Neural cell (in vitro differentiated cells): ENCODE measurements at regions not wholly inside any gene's neighbourhood (a gene's known extent, or its start where the extent isn't known, plus 50 kb on each side); places are given as distances from the start of the nearest gene placed in this dataset.

Experiments used
- H2AFZ ChIP-seq: fragments of 200-600, 300-800 bp; sonication (generic), shearing (Covaris generic); 2 replicates; pipeline ENCODE4 v1.6.0; 2014; ENCODE audit warnings: low read depth, mild to moderate bottlenecking, antibody characterized with exemption, low read length, moderate library complexity
- H3F3A ChIP-seq: fragments of 200-600 bp; shearing (Covaris generic); 2 replicates; pipeline ENCODE4 v1.6.1; 2016; ENCODE audit warnings: mild to moderate bottlenecking, moderate library complexity, mixed read lengths, antibody characterized with exemption, low read length; ENCODE audit not compliant: insufficient read depth, poor library complexity, severe bottlenecking
- H3K27ac ChIP-seq: fragments of 200-600, 300-800 bp; sonication (generic), shearing (Covaris generic); 2 replicates; pipeline ENCODE4 v1.5.1; 2014; ENCODE audit warnings: mild to moderate bottlenecking, low read length, moderate library complexity
- H3K27me3 ChIP-seq: fragments of 300-800, 200-600 bp; sonication (generic), shearing (Covaris generic); 2 replicates; pipeline ENCODE4 v1.6.0; 2014; ENCODE audit warnings: mild to moderate bottlenecking, low read depth, low read length, moderate library complexity; ENCODE audit not compliant: insufficient read depth
- H3K36me3 ChIP-seq: fragments of 300-800, 200-600 bp; sonication (generic), shearing (Covaris generic); 2 replicates; pipeline ENCODE4 v1.5.1; 2014; ENCODE audit warnings: mild to moderate bottlenecking, antibody characterized with exemption, low read length, moderate library complexity; ENCODE audit not compliant: insufficient read depth
- H3K4me2 ChIP-seq: fragments of 300-800, 200-600 bp; sonication (generic), shearing (Covaris generic); 2 replicates; pipeline ENCODE4 v1.6.0; 2014; ENCODE audit warnings: mild to moderate bottlenecking, low read length
- H3K4me3 ChIP-seq: fragments of 300-800, 200-600 bp; sonication (generic), shearing (Covaris generic); 2 replicates; pipeline ENCODE4 v1.5.1; 2014; ENCODE audit warnings: mild to moderate bottlenecking, low read length, moderate library complexity
- H3K79me2 ChIP-seq: fragments of 200-600 bp; shearing (Covaris generic); replicated peaks from 2 replicates; pipeline ENCODE4 v1.6.0; 2014; ENCODE audit warnings: mild to moderate bottlenecking, low read length, moderate library complexity; ENCODE audit not compliant: insufficient read depth
- H3K9ac ChIP-seq: fragments of 300-800, 200-600 bp; sonication (generic), shearing (Covaris generic); 2 replicates; pipeline ENCODE4 v1.6.1; 2016; ENCODE audit warnings: mild to moderate bottlenecking, low read length, mixed read lengths
- H3K9me2 ChIP-seq: fragments of 200-600 bp; shearing (Covaris generic); 2 replicates; pipeline ENCODE4 v1.6.1; 2016; ENCODE audit warnings: mild to moderate bottlenecking, low read length, mixed read lengths; ENCODE audit not compliant: insufficient read depth
- H3K9me3 ChIP-seq: fragments of 200-600, 300-800 bp; sonication (generic), shearing (Covaris generic); 2 replicates; pipeline ENCODE4 v1.6.1; 2016; ENCODE audit warnings: mild to moderate bottlenecking, mixed run types, low read length, moderate library complexity, mixed read lengths
- H4K20me1 ChIP-seq: fragments of 200-600 bp; shearing (Covaris generic); 2 replicates; pipeline ENCODE4 v1.6.1; 2016; ENCODE audit warnings: mild to moderate bottlenecking, mixed run types; ENCODE audit not compliant: insufficient read depth
- EP300 ChIP-seq: fragments of 450-650 bp; conservative IDR thresholded peaks from 2 replicates; pipeline ENCODE4 v1.6.1; 2014; ENCODE audit warnings: antibody characterized with exemption, mild to moderate bottlenecking, moderate library complexity; ENCODE audit not compliant: poor library complexity, severe bottlenecking
- EZH2 ChIP-seq: fragments of 200-600, 300-800 bp; shearing (Covaris generic), sonication (generic); IDR thresholded peaks from 2 replicates; pipeline ENCODE4 v1.6.1; 2014; ENCODE audit warnings: antibody characterized with exemption, low read length, borderline replicate concordance, mild to moderate bottlenecking; ENCODE audit not compliant: insufficient read depth, poor library complexity, severe bottlenecking
- MXI1 ChIP-seq: fragments of 450-650 bp; conservative IDR thresholded peaks from 2 replicates; pipeline ENCODE4 v1.6.1; 2014; ENCODE audit warnings: antibody characterized with exemption, mild to moderate bottlenecking; ENCODE audit not compliant: poor library complexity, severe bottlenecking
- POLR2AphosphoS5 ChIP-seq: IDR thresholded peaks from 2 replicates; pipeline ENCODE4 v1.6.1; 2012
- RAD21 ChIP-seq: fragments of 450-650 bp; conservative IDR thresholded peaks from 2 replicates; pipeline ENCODE4 v1.6.1; 2014; ENCODE audit warnings: antibody characterized with exemption, mild to moderate bottlenecking, moderate library complexity
- SMC3 ChIP-seq: fragments of 450-650 bp; conservative IDR thresholded peaks from 2 replicates; pipeline ENCODE4 v1.6.1; 2014; ENCODE audit warnings: antibody characterized with exemption, mild to moderate bottlenecking, moderate library complexity; ENCODE audit not compliant: poor library complexity
- TAF1 ChIP-seq: IDR thresholded peaks from 2 replicates; pipeline ENCODE4 v1.6.1; 2012; ENCODE audit warnings: low read depth
- TF ChIP-seq, protein P1 (sequence below): fragments of 450-650 bp; IDR thresholded peaks from 2 replicates; pipeline ENCODE4 v1.5.1; 2014; ENCODE audit warnings: antibody characterized with exemption, mild to moderate bottlenecking, moderate library complexity; ENCODE audit not compliant: poor library complexity, severe bottlenecking
- TF ChIP-seq, protein P2 (sequence below): IDR thresholded peaks from 2 replicates; pipeline ENCODE4 v1.6.1; 2012; ENCODE audit warnings: borderline replicate concordance

GRCh38 chr4:20351360-20352162 is 99.9 kb downstream of the SLIT2 start:
- no peaks in the 10 kb centered on the region for H3K9me3 ChIP-seq
- H2AFZ ChIP-seq = no peak overlapping the region
- no peak overlapping the region for H3K9ac ChIP-seq
- peak overlapping the region; percentile 44 for H3K27ac ChIP-seq
- peaks cover 3% of the 10 kb centered on the region for H3K79me2 ChIP-seq
- H4K20me1 ChIP-seq = no peaks in the 10 kb centered on the region
- H3K4me2 ChIP-seq = peak overlapping the region; percentile 39
- no peaks in the 10 kb centered on the region for H3K9me2 ChIP-seq
- no peak for TF ChIP-seq EZH2
- TF ChIP-seq POLR2AphosphoS5 = peak; percentile 97
- TF ChIP-seq RAD21 = peak; percentile 36
- peak; percentile 100 for TF ChIP-seq EP300
- TF ChIP-seq MXI1 = peak; percentile 41
- TF ChIP-seq, protein P1, sequence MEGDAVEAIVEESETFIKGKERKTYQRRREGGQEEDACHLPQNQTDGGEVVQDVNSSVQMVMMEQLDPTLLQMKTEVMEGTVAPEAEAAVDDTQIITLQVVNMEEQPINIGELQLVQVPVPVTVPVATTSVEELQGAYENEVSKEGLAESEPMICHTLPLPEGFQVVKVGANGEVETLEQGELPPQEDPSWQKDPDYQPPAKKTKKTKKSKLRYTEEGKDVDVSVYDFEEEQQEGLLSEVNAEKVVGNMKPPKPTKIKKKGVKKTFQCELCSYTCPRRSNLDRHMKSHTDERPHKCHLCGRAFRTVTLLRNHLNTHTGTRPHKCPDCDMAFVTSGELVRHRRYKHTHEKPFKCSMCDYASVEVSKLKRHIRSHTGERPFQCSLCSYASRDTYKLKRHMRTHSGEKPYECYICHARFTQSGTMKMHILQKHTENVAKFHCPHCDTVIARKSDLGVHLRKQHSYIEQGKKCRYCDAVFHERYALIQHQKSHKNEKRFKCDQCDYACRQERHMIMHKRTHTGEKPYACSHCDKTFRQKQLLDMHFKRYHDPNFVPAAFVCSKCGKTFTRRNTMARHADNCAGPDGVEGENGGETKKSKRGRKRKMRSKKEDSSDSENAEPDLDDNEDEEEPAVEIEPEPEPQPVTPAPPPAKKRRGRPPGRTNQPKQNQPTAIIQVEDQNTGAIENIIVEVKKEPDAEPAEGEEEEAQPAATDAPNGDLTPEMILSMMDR = no peak
- no peak for TF ChIP-seq TAF1
- TF ChIP-seq, protein P2, sequence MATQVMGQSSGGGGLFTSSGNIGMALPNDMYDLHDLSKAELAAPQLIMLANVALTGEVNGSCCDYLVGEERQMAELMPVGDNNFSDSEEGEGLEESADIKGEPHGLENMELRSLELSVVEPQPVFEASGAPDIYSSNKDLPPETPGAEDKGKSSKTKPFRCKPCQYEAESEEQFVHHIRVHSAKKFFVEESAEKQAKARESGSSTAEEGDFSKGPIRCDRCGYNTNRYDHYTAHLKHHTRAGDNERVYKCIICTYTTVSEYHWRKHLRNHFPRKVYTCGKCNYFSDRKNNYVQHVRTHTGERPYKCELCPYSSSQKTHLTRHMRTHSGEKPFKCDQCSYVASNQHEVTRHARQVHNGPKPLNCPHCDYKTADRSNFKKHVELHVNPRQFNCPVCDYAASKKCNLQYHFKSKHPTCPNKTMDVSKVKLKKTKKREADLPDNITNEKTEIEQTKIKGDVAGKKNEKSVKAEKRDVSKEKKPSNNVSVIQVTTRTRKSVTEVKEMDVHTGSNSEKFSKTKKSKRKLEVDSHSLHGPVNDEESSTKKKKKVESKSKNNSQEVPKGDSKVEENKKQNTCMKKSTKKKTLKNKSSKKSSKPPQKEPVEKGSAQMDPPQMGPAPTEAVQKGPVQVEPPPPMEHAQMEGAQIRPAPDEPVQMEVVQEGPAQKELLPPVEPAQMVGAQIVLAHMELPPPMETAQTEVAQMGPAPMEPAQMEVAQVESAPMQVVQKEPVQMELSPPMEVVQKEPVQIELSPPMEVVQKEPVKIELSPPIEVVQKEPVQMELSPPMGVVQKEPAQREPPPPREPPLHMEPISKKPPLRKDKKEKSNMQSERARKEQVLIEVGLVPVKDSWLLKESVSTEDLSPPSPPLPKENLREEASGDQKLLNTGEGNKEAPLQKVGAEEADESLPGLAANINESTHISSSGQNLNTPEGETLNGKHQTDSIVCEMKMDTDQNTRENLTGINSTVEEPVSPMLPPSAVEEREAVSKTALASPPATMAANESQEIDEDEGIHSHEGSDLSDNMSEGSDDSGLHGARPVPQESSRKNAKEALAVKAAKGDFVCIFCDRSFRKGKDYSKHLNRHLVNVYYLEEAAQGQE = peak; percentile 81
- TF ChIP-seq SMC3 = peak; percentile 14
- no peaks in the 10 kb centered on the region for H3K27me3 ChIP-seq
- H3K4me3 ChIP-seq = peak overlapping the region; percentile 23
- no peaks in the 10 kb centered on the region for H3K36me3 ChIP-seq
- H3F3A ChIP-seq = peaks cover 8% of the 10 kb centered on the region

- Histone ChIP-seq H3K4me3 (no peak overlapping the region), H3K36me3 (no peaks in the 10 kb centered on the region), H2AFZ (no peak overlapping the region), H3K27ac (no peak overlapping the region), H3K9ac (no peak overlapping the region), H3F3A (peaks cover 8% of the 10 kb centered on the region), H3K27me3 (no peaks in the 10 kb centered on the region), H3K79me2 (peaks cover 3% of the 10 kb centered on the region), H3K9me3 (no peaks in the 10 kb centered on the region), H3K4me2 (no peak overlapping the region), H4K20me1 (no peaks in the 10 kb centered on the region), H3K9me2 (no peaks in the 10 kb centered on the region)
- TF ChIP-seq, protein P1 = no peak
Measured at GRCh38 chr4:20352163-20352431, 100.4 kb downstream of the SLIT2 start.
